WERI-Rb-1 (cell line): ENCODE measurements at regions not wholly inside any gene's neighbourhood (a gene's known extent, or its start where the extent isn't known, plus 50 kb on each side); places are given as distances from the start of the nearest gene placed in this dataset.

Experiments
- DNase-seq: peaks from one replicate; pipeline ENCODE4 v3.0.0-alpha.2; 2020
- H3K27ac ChIP-seq: fragments of 250-450 bp; sonication (Bioruptor Pico); 2 replicates; pipeline ENCODE4 v1.5.1; 2020; ENCODE audit warnings: mild to moderate bottlenecking, moderate library complexity
- H3K27me3 ChIP-seq: fragments of 250-450 bp; sonication (Bioruptor Pico); 2 replicates; pipeline ENCODE4 v1.5.1; 2021; ENCODE audit warnings: mild to moderate bottlenecking, low read depth, moderate library complexity; ENCODE audit not compliant: insufficient read depth, severe bottlenecking
- H3K36me3 ChIP-seq: fragments of 250-450 bp; sonication (Bioruptor Pico); 2 replicates; pipeline ENCODE4 v1.5.1; 2020; ENCODE audit warnings: mild to moderate bottlenecking, moderate library complexity
- H3K4me3 ChIP-seq: 2 replicates; pipeline ENCODE4 v1.5.1; 2011; ENCODE audit warnings: low read depth, mild to moderate bottlenecking, control low read depth, low read length
- H3K9me3 ChIP-seq: fragments of 250-450 bp; sonication (Bioruptor Pico); 2 replicates; pipeline ENCODE4 v1.5.1; 2021; ENCODE audit warnings: mild to moderate bottlenecking, moderate library complexity; ENCODE audit not compliant: severe bottlenecking
- TF ChIP-seq, protein P1 (sequence below): IDR thresholded peaks from 2 replicates; pipeline ENCODE4 v1.5.1; 2011; ENCODE audit warnings: low read depth, mild to moderate bottlenecking, control low read depth, inconsistent platforms, low read length

DNA sequence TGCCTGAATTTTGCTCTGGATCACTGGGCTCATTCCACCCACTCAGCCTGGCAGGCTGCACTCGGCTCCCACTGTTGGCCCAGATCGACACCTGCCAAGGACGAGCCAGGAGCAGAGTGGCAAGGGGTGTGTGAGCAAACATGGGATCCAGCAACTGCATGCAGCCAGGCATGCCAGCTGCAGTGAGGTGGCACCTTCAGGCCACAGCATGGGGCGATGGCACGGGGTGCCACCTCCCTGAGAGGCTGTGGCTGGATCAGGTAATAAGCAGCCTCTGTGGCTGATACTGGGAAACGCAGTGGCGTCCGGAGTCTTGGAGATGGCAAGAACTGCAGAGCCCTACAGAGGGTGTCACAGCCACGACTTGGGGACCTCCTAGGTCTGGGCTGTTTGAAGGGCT lies 244.5 kb upstream of the FSTL5 start:
- Histone ChIP-seq H3K36me3 (no peaks in the 10 kb centered on the region), H3K4me3 (no peak overlapping the region), H3K9me3 (no peaks in the 10 kb centered on the region), H3K27me3 (no peaks in the 10 kb centered on the region), H3K27ac (no peak overlapping the region)
- TF ChIP-seq, protein P1, sequence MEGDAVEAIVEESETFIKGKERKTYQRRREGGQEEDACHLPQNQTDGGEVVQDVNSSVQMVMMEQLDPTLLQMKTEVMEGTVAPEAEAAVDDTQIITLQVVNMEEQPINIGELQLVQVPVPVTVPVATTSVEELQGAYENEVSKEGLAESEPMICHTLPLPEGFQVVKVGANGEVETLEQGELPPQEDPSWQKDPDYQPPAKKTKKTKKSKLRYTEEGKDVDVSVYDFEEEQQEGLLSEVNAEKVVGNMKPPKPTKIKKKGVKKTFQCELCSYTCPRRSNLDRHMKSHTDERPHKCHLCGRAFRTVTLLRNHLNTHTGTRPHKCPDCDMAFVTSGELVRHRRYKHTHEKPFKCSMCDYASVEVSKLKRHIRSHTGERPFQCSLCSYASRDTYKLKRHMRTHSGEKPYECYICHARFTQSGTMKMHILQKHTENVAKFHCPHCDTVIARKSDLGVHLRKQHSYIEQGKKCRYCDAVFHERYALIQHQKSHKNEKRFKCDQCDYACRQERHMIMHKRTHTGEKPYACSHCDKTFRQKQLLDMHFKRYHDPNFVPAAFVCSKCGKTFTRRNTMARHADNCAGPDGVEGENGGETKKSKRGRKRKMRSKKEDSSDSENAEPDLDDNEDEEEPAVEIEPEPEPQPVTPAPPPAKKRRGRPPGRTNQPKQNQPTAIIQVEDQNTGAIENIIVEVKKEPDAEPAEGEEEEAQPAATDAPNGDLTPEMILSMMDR, result no peak
- no peak for DNase-seq

DNA sequence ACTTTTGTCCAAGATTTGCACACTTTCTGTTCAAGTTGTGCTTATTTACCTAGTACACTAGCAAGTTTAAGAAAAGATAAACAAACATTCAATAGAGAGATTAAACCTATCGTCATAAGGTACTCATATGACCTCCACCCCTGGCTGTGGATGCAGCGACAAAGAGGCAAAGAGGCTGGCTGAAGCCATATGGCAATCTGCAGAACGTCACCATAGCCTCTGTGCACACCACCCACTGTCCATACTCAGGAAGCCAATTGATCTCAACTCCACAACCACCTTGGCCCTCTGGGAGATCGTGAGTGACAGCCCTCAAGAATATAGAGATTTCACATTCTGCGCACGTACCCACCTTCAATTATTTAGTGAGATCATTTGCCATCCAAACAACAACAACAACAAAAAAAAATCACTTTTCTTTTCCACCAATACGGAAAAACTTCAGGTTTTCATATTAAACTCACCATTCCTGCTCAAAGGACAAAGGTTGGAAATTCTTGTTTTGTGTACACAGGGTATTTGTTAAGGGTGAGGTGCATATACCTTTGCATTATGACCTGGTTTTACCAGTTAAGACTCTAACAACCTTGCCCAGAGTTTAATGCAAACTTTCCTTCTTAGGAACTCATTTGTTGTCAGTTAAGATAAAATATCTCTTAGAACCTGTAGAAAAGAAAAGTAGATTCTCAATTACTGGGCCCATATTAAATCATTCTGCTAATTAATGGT lies 243.0 kb upstream of the FSTL5 start:
- H3K36me3 ChIP-seq, result no peaks in the 10 kb centered on the region
- no peak overlapping the region for H3K27ac ChIP-seq
- TF ChIP-seq, protein P1, result no peak
- no peak for DNase-seq
- H3K4me3 ChIP-seq, result no peak overlapping the region
- H3K27me3 ChIP-seq, result no peaks in the 10 kb centered on the region
- H3K9me3 ChIP-seq, result no peaks in the 10 kb centered on the region

DNA sequence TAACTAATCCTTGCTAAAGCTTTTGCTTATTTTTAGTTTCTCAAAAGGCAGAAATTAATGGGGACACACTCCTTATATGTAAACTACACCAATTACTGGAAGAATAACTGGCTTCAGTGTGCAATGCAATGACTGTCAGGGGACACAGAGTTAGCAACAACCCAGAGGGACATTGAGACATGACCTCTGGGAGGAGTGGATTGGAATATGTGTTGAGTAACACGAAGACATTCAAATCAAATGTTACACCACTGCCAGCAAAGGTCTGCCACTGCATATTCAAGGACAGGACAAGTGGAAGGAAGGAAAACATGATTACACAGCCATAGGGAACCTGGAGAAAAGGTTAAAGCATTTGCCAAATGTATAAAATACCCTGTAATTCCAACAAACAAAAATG lies 240.1 kb upstream of the FSTL5 start:
- no peaks in the 10 kb centered on the region for H3K27me3 ChIP-seq

DNA sequence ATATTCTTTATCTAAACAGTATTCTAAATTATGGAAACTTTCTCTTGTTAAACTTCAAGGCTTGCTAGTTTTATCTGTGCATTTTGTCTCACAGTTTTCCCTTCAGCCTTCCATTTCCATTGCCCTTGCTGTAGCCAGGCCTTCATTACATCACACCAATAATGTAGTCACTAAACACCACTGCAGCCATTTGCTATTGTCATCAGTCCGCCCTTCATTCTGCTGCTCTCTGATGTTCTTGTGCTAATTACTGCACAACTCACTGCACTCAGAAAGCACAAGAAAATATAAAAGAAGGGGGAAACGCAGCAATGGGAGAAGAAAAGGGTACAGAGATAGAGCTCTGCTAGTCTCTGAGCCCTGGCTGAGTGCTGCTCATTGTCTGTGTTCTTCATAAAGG lies 239.6 kb upstream of the FSTL5 start:
- Histone ChIP-seq H3K36me3 (no peaks in the 10 kb centered on the region), H3K27ac (no peak overlapping the region), H3K9me3 (no peaks in the 10 kb centered on the region), H3K27me3 (no peaks in the 10 kb centered on the region), H3K4me3 (no peak overlapping the region)
- DNase-seq, result no peak
- TF ChIP-seq, protein P1, result no peak

More for the DNA sequence above, 240.1 kb upstream of the FSTL5 start:
- TF ChIP-seq, protein P1, result no peak
- no peak overlapping the region for H3K4me3 ChIP-seq
- no peaks in the 10 kb centered on the region for H3K9me3 ChIP-seq
- H3K27ac ChIP-seq, result no peak overlapping the region
- DNase-seq, result no peak
- no peaks in the 10 kb centered on the region for H3K36me3 ChIP-seq

DNA sequence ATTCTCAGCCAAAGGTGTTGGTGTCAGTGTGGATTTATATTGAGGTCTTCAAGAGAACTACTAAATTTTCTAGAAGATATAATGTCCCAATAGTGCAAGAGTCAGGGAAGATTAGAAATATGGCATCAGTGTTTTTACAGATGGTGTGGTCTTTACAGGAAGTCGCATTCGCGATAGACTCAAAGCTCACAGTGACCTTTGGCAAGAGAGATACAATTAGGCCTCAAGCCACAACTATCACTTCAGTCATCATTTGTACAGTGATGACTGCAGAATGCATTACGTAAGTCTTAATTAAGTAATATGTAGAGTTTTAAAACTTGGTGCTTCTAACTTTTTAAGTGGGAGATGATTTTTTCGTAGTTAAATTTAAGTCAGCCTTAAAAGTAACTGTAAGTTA lies 237.2 kb upstream of the FSTL5 start:
- Histone ChIP-seq H3K27ac (no peak overlapping the region), H3K36me3 (no peaks in the 10 kb centered on the region), H3K9me3 (no peaks in the 10 kb centered on the region), H3K4me3 (no peak overlapping the region), H3K27me3 (no peaks in the 10 kb centered on the region)
- TF ChIP-seq, protein P1, result no peak
- no peak for DNase-seq

DNA sequence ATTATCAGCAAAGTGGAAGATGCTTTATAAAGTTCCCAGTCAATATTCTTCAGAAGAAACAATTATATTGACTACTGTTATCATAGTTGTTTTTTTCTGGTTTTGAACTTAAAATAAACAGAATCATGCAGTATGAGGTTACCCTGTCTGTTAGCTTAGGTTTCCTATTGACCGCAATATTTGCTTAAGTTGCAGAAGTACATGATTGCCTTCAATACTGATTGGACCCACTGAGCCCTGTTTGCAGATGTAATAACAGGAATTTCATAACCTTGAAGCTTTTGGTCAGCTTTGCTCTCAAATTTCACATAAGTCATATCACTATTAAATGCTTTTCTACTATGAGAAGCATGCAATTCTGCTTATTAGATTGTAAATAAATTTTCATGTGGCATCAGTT lies 229.1 kb upstream of the FSTL5 start:
- Histone ChIP-seq H3K36me3 (no peaks in the 10 kb centered on the region), H3K9me3 (no peaks in the 10 kb centered on the region), H3K4me3 (no peak overlapping the region), H3K27ac (no peak overlapping the region), H3K27me3 (no peaks in the 10 kb centered on the region)
- no peak for DNase-seq
- TF ChIP-seq, protein P1, result no peak
